ENCODE measurements at regions not wholly inside any gene's neighbourhood (a gene's known extent, or its start where the extent isn't known, plus 50 kb on each side); places are given as distances from the start of the nearest gene placed in this dataset.

GRCh38 chr13:47310401-47310800, 413.5 kb upstream of the HTR2A start:
- no peak for DNase-seq

DNA sequence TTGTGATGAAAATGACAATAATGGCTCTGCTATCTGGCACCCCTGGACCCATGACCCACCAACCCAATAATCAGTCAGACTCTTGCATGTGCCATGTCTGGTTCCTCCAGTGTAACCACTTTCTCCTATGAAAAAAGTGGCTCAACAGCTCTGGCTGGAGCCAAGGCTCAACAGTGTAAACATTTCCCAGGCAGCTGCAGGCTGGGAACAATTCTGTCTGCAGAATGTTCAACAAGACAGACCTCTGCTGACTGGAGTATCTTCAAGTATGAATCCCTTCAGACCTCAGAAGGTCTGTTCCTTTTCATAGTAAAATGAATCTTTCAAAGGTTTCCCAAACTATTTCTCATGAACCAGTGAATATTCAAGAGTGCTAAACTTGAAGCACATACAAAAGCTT, 410.1 kb upstream of the HTR2A start:
- DNase-seq: no peak

- DNase-seq: no peak
These were observed 406.8 kb upstream of the HTR2A start for GRCh38 chr13:47303626-47304025.

DNA sequence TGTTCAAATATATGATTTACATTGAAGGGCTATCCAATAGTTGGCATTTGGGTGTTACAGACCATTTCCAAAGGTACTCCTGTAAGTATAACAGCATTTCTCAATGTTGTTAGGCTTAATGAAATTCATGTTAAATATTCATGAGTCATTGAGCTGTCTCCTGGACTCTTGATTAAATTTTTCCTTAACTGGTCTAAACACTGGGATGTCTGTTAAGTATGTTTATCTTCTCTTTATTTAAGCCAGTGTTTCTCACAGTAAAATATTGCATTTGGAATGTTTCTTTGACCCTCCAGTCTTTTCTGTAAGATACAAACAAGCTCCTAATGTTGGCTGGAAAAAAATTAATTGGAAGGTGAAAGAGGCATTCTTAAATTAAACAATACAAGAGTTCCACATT, 402.5 kb upstream of the HTR2A start:
- no peak for DNase-seq

DNA sequence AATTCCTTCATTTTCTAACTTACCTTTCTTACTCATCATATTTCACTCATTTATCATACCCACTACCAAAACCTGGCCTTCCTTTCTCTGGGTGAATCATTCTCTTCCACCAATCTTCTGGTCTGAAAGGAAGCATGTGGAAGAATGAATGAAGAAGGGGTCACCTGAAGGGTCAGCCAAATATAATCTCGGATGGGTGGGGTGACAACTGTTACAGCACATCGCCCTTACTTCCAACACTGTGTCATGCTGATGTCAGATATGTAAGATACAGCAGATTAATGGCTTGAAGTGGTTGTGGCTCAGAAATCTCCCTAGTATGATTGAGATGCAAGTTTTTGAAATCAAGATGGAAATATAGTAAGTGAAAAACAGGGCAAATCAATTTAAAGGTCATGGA, 401.7 kb upstream of the HTR2A start:
- DNase-seq: no peak

DNA sequence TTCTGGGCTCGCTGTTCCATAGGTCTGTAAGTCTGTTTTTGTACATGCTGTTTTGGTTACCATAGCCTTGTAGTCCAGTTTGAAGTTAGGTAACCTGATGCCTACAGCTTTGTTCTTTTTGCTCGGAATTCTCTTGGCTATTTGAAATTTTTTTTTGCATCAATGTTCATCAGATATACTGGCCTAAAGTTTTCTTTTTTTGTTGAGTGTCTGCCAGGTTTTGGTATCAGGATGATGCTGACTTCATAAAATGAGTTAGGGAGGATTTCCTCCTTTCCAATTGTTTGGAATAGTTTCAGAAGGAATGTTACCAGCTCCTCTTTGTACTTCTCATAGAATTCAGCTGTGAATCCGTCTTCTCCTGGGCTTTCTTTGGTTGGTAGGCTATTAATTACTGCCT, 397.8 kb upstream of the HTR2A start:
- DNase-seq: no peak

DNA sequence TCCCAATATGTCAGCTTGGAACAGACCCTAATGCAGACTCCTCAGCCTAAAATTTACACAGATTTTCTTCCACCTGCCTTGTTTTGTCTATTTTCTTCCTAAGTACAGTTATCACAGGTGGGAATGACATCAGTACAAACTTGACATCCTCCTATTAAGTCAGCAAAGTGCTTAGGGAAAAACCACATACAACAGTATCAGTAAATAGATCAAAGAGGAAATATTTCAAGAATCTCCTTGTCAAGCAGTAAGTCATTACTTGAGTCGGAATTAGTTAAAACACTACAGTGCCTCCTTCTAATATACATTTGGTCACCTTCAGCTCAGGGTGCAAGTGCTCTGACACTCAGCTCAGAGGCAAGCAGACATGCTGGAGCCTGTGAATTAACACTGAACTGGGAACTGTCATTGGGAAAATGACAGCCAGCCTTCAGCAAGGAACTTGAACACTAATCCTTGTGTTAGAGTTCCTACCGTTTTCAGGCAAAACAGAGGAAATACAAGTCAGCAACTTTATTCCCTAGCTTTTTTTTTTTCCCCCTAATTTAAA, 394.3 kb upstream of the HTR2A start:
- DNase-seq: no peak

GRCh38 chr13:47289567-47289966, 392.7 kb upstream of the HTR2A start:
- no peak for DNase-seq

DNA sequence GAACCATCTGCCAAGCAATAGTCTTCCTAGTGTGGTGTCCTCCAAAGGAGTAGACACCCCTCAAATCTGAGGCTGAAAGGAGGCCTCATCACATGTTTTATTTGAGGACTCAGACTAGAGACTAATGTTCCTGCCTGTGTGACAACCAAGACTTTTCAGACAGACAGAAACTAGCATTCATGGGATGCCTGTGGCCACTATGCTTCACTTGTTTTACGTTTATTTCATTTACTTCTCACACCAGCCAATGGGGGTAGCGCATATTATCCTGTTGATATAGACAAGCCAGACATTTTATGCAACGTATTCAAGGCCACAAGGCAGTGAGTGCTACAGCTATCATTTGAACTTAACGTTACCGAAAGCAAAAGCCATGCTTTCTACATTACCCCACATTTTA, 391.7 kb upstream of the HTR2A start:
- DNase-seq: no peak

- no peak for DNase-seq
These were observed 390.5 kb upstream of the HTR2A start for GRCh38 chr13:47287291-47287751.

- DNase-seq: no peak
These were observed 385.1 kb upstream of the HTR2A start for GRCh38 chr13:47281991-47282390.

- DNase-seq: no peak
These were observed 383.1 kb upstream of the HTR2A start for GRCh38 chr13:47279920-47280319.

DNA sequence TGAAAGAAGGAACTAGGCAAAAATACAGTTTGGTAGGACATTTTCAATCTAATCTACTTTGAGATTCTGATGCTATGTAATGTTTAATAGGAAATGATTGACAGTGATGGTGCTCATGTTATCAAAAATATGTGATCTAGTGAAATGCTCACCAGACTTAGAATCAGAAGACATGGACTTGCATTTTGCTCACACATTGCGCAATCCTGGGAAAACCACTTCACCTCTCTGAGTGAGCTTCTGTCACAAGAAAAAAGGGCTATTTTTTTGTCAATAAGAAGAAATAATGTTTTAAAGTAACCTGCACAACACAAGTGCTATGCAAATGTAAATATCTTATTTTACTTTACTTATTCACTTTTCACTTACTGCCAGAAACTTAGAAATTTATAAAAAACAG, 380.9 kb upstream of the HTR2A start:
- no peak for DNase-seq

- no peak for DNase-seq
These were observed 371.4 kb upstream of the HTR2A start for GRCh38 chr13:47268270-47268669.

- DNase-seq: no peak
These were observed 361.5 kb upstream of the HTR2A start for GRCh38 chr13:47258384-47258783.

- DNase-seq: no peak
These were observed 359.8 kb upstream of the HTR2A start for GRCh38 chr13:47256618-47257017.

GRCh38 chr13:47252627-47253026, 355.8 kb upstream of the HTR2A start:
- no peak for DNase-seq

DNA sequence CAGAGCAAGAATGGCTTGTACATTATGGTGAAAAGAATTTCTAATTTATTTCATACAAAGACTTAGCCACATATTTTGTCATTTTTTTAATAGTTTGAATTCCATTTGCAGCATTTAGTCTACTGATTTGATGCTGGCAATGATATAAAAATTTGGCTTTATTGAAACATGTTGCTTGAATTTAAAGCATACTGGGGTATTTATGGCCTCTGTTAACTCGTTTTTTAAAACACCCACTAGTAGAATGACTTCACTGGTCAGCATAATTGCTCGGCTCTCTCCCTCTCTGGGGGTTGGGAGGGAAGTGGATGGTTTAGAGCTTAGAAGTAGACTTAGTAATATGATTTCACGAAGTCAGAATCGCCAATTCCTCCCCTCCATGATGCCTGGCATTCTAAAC, 354.9 kb upstream of the HTR2A start:
- DNase-seq: no peak

GRCh38 chr13:47250146-47250545, 353.3 kb upstream of the HTR2A start:
- no peak for DNase-seq

- DNase-seq: no peak
These were observed 352.4 kb upstream of the HTR2A start for GRCh38 chr13:47249266-47249665.

DNA sequence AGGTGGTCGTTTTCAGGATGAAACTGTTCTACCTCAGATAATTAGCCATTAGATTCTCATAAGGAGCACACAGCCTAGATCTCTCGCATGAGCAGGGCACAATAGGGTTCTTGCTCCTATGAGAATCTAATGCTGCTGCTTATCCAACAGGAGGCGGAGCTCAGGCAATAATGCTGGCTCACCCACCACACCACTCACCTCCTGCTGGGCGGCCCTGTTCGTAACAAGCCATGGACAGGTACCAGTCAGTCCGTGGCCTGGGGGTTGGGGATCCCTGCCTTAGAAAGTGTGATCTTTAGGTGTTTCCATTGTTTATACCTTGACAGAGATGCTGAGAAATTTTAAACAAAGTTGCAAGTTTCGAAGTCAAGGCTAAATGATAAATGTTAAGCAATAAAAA, 344.6 kb upstream of the HTR2A start:
- no peak for DNase-seq

DNA sequence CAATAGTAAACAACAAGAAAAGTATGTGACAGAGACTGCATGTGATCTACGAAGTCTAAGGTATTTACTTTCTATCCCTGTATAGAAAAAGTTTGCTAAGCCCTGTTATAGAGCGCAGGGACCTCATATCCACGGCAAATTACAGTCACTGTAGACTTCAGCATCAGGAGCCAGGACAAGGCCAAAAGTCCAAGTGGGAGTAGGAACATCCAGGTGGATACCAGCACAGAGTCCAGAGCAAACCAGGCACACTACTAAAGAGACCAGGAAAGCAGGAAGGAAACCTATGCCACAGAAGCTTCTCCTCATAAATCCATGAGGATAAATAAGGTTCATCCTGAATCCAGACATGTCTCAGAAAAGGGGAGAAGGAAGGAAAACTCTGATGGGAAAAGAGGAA, 342.2 kb upstream of the HTR2A start:
- DNase-seq: no peak

DNA sequence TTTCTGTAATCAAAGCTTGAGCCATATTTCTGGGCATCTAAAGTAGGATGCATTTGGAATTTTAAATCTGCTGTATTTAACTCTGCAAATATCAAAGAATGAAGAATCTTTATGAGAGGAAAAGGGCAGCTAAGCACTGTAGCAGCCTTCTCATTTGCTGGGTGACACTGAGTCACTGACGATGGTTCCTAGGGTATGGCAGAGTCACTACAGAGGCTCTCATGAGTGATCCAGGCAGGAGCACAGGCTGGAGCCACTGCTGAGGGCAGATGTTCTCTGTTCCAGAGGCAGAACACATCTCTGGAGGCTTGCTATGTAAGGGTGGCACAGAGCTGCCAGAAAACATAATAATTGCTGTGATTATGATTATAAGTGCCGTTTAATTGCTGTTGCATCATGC, 340.7 kb upstream of the HTR2A start:
- DNase-seq: no peak

DNA sequence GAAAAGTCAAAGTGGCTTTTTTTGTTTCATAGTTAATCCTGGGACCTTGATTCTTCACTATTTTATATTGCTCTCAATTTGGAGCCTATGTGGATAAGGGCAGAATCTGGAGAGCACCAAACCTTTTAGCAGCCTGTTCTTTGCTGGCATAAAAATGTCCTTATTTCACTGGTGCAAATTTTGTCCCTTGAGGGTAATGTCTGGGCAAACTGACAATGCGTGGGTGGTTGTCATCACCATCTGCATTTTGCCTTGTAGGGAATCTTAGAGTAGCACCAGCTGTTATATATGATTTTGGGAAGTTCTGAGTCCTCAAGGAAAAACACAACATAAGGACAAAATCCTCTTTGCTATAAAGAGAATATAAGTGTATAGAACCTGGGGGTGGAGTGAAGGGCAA, 336.9 kb upstream of the HTR2A start:
- no peak for DNase-seq

DNA sequence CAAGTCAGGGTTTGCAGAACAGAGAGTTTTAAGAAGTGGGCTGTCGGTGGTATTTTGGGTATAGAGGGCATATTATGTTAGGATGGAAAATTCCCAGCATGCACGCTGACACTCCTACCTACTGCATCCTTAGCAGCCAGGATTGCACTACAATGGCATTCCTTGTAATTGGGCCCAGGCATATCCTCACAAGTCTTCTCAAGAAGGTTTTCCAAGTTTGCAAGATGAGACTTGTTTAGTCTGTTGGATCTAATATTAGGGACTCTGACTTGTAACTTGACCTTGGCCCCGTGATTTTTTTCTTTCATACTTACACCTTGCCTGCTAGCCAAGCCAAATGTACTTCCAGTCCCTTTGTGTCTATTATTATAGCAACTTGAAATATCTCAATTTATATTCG, 335.7 kb upstream of the HTR2A start:
- DNase-seq: no peak

GRCh38 chr13:47230155-47230554, 333.3 kb upstream of the HTR2A start:
- DNase-seq: no peak

Data from SW 1271 (cell line).